Muscle layer of colon (tissue), 2 donors: ENCODE measurements at regions not wholly inside any gene's neighbourhood (a gene's known extent, or its start where the extent isn't known, plus 50 kb on each side); places are given as distances from the start of the nearest gene placed in this dataset.

Source experiments
- H3K27ac ChIP-seq: one replicate; pipeline ENCODE4 v1.7.0; 2013; ENCODE audit warnings: low read depth, mild to moderate bottlenecking, low read length, moderate library complexity
- H3K27me3 ChIP-seq, 2 donors: one replicate each; pipeline ENCODE4 v1.7.0; 2013; ENCODE audit warnings: low read length in 2 of 2, mild to moderate bottlenecking in 2 of 2; ENCODE audit not compliant: insufficient read depth in 2 of 2, control insufficient read depth in 1 of 2
- H3K36me3 ChIP-seq: one replicate; pipeline ENCODE4 v1.7.0; 2013; ENCODE audit warnings: mild to moderate bottlenecking, low read length; ENCODE audit not compliant: insufficient read depth
- H3K4me1 ChIP-seq: one replicate; pipeline ENCODE4 v1.7.0; 2013; ENCODE audit warnings: mild to moderate bottlenecking, low read length; ENCODE audit not compliant: insufficient read depth
- H3K4me3 ChIP-seq, 2 donors: one replicate each; pipeline ENCODE4 v1.7.0; 2013; ENCODE audit warnings: low read length in 2 of 2, low read depth in 1 of 2, mild to moderate bottlenecking in 1 of 2, moderate library complexity in 1 of 2
- H3K9ac ChIP-seq: one replicate; pipeline ENCODE4 v1.7.0; 2013; ENCODE audit warnings: low read length
- H3K9me3 ChIP-seq: one replicate; pipeline ENCODE4 v1.7.0; 2013; ENCODE audit warnings: mild to moderate bottlenecking, low read length
- donor health status: abdominal sarcoma.
- donor health status: Adenocarcinoma of cecum.

DNA sequence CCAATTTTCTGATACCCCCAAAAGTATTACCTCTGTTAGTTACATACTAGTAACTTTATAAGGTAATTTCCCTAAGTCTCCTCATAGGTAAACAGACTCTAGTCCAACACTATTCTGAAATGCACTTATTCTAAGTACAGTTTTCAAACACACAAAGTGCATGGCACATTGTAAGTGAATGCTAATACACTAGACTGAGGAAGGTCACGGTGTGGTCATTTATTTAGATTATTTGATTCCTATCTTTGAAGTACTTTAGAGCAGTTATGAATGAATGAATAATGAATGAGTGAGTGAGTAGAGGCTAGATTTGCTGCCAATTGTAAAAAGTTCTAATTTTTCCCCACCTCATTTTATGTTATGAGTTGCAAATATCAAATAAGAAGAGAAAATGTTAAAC is 132.8 kb upstream of the UGT8 start:
- no peak overlapping the region for H3K4me3 ChIP-seq
- H3K27ac ChIP-seq = no peak overlapping the region
- H3K9me3 ChIP-seq = no peaks in the 10 kb centered on the region
- no peak overlapping the region for H3K9ac ChIP-seq
- H3K4me1 ChIP-seq = no peaks in the 10 kb centered on the region
- H3K36me3 ChIP-seq = no peaks in the 10 kb centered on the region
- H3K27me3 ChIP-seq = no peaks in the 10 kb centered on the region

DNA sequence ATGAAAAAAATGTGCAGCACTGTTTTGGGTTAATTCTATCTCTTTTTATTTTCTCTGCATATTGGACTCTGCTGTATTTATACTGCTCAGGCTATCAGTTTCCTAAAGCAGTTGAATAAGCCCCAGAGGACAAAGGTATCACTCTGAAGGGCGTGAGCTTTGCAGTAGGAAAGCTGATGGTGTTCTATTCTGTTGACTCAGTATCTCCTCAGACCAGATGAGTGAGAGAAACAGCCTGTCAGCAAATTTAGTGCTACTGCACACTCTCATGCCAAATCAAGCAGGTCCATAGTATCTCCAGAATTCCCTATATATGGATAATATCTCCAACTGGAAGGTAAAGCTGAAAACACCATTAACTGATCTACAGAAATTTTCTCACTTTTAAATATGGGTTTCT is 132.3 kb upstream of the UGT8 start:
- Histone ChIP-seq H3K27ac (no peak overlapping the region), H3K9ac (no peak overlapping the region), H3K9me3 (no peaks in the 10 kb centered on the region), H3K4me1 (no peaks in the 10 kb centered on the region), H3K4me3 (no peak overlapping the region), H3K27me3 (no peaks in the 10 kb centered on the region), H3K36me3 (no peaks in the 10 kb centered on the region)

DNA sequence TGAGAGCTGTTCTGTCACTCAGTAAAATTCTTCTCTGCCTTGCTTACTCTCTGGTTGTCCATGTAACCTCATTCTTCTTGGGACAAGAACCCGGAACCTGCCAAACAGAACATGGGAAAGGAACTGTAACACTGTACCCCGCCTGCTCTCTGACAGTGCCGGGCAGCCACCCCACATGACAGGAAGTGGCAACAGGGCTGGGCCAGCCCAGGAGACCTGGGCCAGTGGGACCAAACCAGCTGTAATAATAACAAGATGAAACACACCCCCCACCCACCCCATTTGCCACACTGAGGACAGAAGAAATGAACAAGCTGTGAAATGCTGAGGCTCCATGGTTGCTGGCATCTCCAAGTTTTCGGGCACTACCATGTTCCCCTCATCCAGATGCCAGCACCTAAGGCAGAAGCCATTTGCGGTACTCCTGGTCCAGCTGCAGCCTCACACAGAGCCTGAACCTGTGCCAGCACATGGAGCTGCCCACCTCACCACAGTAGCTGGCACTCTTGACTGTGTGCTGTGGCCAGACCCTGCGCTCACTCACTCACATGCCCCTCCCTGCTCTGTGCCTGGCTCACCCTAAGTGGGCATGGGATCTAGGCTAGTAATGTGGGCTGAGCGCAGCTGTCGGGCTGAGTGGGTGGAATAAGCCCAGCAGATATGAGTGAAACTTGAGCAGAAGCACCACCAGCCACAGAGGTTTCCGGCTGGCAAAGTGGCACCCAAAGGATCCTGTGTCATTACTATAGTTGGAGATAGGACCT is 126.2 kb upstream of the UGT8 start:
- Histone ChIP-seq H3K27me3 (no peaks in the 10 kb centered on the region), H3K4me3 (no peak overlapping the region)

DNA sequence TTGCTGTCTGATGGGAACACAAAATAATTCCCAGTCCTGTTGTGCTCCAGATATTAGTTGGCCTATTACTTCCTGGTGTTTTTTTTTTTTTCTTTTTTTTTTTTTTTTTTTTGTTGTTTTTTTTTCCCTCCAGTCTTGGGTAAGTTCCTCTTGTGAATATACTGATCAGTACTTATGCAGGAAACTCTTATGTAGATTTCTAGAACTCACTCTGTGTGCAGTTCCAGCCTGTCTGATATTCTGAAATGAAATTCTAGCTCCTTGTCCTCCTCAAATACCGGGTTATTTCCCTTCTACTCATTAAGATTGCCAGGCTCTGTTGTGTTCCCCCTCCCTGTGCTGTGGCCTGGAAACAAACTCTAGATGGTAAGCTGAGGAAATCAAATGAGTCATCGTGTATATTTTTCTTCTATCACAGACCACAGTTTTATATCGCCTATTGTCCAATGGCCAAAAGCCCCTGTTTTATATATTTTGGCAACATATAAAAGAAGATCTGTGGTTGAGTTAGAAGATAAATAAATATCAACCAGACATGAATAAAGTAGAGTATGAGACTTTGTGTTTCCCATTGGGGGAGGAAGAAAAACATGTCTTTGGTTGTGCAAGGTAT is 124.3 kb upstream of the UGT8 start:
- H3K9ac ChIP-seq = no peak overlapping the region
- H3K9me3 ChIP-seq = no peaks in the 10 kb centered on the region
- H3K27ac ChIP-seq = no peak overlapping the region
- H3K4me3 ChIP-seq = no peak overlapping the region
- H3K27me3 ChIP-seq = no peaks in the 10 kb centered on the region
- H3K4me1 ChIP-seq = no peaks in the 10 kb centered on the region
- no peaks in the 10 kb centered on the region for H3K36me3 ChIP-seq

More for the DNA sequence above, 126.2 kb upstream of the UGT8 start:
- H3K27ac ChIP-seq = no peak overlapping the region
- no peak overlapping the region for H3K9ac ChIP-seq
- H3K9me3 ChIP-seq = no peaks in the 10 kb centered on the region
- H3K4me1 ChIP-seq = no peaks in the 10 kb centered on the region
- H3K36me3 ChIP-seq = no peaks in the 10 kb centered on the region

DNA sequence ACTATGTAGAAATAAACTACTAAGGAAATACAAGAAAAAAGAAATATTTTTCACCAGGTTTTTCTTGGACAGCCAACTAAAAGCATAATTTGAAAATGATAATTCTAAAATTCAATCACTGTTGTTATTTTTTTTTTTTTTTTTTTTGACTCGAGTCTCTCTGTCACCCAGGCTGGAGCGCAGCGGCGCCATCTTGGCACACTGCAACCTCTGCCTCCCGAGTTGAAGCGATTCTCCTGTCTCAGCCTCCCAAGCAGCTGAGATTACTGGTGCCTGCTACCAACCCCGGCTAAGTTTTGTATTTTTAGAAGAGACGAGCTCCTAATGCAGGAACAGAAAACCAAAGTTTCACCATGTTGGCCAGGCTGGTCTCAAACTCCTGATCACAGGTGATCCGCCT is 122.3 kb upstream of the UGT8 start:
- Histone ChIP-seq H3K27ac (no peak overlapping the region), H3K9me3 (no peaks in the 10 kb centered on the region), H3K36me3 (no peaks in the 10 kb centered on the region), H3K9ac (no peak overlapping the region), H3K4me1 (no peaks in the 10 kb centered on the region), H3K4me3 (no peak overlapping the region), H3K27me3 (no peaks in the 10 kb centered on the region)

DNA sequence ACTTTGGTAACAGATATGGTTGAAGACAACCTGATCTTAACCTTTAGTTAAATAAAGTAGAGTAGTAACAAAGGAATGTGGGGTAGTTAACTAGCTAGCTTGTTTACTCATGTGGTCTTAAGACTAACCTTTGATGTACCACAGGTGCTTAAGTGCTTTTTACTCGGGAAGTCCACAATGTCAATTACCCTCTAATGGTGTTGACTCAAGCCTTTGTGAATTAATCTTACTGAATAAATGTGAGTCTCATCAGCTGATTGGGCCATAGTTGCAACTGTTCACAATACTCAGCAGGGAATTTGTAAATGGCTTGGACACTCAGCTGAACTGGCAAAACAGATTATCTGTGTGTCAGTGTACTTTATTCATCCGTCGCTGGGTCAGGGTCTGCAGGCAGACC is 119.0 kb upstream of the UGT8 start:
- H3K9me3 ChIP-seq = no peaks in the 10 kb centered on the region
- no peak overlapping the region for H3K4me3 ChIP-seq
- no peaks in the 10 kb centered on the region for H3K27me3 ChIP-seq
- H3K9ac ChIP-seq = no peak overlapping the region
- H3K36me3 ChIP-seq = no peaks in the 10 kb centered on the region
- H3K4me1 ChIP-seq = no peaks in the 10 kb centered on the region
- H3K27ac ChIP-seq = no peak overlapping the region

DNA sequence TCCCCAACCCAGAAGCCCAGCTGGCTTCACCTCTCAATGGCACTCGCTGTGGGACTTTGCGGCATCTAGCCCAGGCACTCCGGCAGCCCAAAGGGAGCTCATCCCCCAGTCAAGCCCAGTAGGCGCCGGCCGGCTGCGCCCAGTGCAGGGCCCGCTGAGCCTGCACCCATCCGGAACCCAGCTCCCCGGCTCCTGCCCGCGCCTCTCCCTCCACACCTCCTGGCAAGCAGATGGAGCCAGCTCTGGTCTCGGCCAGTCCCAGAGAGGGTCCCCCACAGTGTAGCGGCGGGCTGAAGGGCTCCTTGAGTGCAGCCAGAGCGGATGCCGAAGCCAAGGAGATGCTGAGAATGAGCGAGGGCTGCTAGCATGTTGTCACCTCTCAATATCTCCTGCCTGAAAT is 116.8 kb upstream of the UGT8 start:
- Histone ChIP-seq H3K27me3 (no peaks in the 10 kb centered on the region), H3K9me3 (no peaks in the 10 kb centered on the region), H3K4me1 (no peaks in the 10 kb centered on the region), H3K4me3 (no peak overlapping the region), H3K9ac (no peak overlapping the region), H3K27ac (no peak overlapping the region), H3K36me3 (no peaks in the 10 kb centered on the region)

DNA sequence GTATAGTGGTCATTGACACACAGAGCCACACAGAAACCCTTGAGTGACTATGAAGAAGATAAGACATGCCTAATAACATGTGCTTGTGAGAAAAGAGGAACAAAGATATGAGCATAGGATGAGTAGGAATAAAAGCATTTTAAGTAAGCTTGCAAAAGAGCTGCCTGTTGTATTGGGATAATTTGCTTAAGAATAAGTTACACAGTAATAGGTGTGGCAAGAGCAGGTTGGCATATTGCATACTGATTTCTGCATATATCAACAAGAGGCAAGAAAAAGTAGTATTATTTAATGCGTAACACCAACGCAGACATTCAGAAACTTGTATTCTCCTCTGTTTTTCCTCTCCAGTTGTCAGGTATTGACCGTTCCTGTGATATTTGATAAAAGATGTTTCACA is 111.5 kb upstream of the UGT8 start:
- no peak overlapping the region for H3K27ac ChIP-seq
- H3K27me3 ChIP-seq = no peaks in the 10 kb centered on the region
- no peaks in the 10 kb centered on the region for H3K36me3 ChIP-seq
- H3K9me3 ChIP-seq = no peaks in the 10 kb centered on the region
- H3K4me3 ChIP-seq = no peak overlapping the region
- no peak overlapping the region for H3K9ac ChIP-seq
- no peaks in the 10 kb centered on the region for H3K4me1 ChIP-seq

DNA sequence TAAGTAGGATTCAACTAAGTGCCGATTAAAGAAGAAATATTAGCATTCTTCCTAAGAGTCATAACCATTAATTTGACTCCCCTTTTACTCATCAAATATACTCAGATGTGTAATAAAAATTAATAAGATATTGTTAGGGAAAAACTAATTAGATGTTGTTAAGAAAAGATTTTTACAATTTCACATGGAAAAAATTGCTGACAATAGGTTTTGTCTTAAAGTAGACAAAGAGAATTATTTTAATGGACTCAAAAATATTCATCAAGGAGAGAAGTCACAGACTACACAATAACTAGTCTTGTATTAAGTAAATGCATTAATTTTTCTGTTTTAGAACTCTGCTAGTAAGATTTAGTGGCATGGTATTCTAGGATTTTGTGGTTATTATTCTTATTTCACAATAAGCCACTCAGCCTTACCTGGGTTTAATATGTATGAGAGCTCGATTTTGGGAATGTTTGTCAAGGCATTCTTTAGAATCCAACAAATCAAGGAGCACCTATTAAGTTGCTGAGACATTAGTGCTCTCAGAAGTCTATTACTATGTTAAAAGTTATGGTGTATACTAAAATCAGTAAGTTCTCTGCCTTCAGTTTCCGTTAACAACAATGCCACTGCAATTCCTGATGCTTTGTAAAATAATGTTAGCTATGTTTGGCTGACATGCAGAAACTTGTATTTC is 110.2 kb upstream of the UGT8 start:
- no peak overlapping the region for H3K27ac ChIP-seq
- no peaks in the 10 kb centered on the region for H3K9me3 ChIP-seq
- H3K27me3 ChIP-seq = no peaks in the 10 kb centered on the region
- H3K4me1 ChIP-seq = no peaks in the 10 kb centered on the region
- H3K9ac ChIP-seq = no peak overlapping the region
- H3K4me3 ChIP-seq = no peak overlapping the region
- H3K36me3 ChIP-seq = no peaks in the 10 kb centered on the region

DNA sequence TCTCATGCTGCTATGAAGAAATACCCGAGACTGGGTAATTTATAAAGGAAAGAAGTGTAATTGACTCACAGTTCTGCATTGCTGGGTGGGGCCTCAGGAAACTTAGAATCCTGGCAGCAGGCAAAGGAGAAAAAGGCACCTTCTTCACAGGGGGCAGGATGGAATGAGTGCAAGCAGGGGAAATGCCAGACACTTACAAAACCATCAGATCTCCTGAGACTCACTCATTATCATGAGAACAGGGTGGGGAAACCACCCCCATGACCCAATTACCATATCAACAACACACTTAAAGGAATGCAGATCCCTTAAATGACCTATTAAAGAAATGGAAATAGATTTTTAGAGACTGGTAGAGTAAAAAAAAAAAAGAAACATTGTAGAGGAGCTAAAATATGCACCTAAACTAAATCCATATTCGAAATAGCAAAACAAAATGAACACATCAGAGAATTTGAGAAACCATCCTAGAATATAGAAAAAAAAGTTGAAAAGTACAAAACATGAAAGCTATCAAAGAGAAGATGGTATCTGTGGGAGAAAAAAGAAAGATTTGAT is 104.3 kb upstream of the UGT8 start:
- Histone ChIP-seq H3K9me3 (no peaks in the 10 kb centered on the region), H3K36me3 (no peaks in the 10 kb centered on the region), H3K4me3 (no peak overlapping the region), H3K27ac (no peak overlapping the region), H3K4me1 (no peaks in the 10 kb centered on the region), H3K9ac (no peak overlapping the region), H3K27me3 (no peaks in the 10 kb centered on the region)

DNA sequence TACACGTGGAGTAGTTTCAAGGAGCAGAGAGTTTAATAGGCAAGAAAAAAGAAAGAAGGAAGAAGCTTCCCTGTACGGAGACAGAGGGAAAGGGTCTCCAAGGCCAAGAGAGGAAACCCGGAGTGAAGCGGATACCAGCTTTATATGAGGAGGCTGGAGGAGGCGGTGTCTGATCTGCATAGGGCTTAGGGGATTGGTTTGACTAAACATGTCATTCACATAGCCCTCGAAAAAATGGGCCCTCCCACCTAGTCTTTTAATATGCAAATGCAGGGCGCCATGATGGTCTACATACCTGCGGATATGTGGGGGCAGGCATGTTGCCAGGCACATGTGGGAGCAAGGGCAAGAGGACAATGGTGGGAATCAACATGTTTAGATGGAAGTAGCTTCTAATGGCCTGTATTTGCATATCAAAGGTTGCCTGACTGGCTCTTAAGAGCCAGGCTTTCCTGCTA is 103.1 kb upstream of the UGT8 start:
- no peaks in the 10 kb centered on the region for H3K36me3 ChIP-seq
- H3K9ac ChIP-seq = no peak overlapping the region
- no peak overlapping the region for H3K4me3 ChIP-seq
- no peaks in the 10 kb centered on the region for H3K9me3 ChIP-seq
- H3K27me3 ChIP-seq = no peaks in the 10 kb centered on the region
- H3K4me1 ChIP-seq = no peaks in the 10 kb centered on the region
- no peak overlapping the region for H3K27ac ChIP-seq
